Gastroesophageal sphincter (tissue), 4 donors: ENCODE measurements at regions not wholly inside any gene's neighbourhood (a gene's known extent, or its start where the extent isn't known, plus 50 kb on each side); places are given as distances from the start of the nearest gene placed in this dataset.
"Not testable (repeated sequence)": the region's sequence is repeated elsewhere in the genome, so short reads cannot be mapped to it uniquely, and the experiment has no call there.

Experiments used
- ATAC-seq: fragments of 150-250 bp; one replicate; pipeline ENCODE4 v1.9.1; 2016; ENCODE audit warnings: mild to moderate bottlenecking, moderate library complexity
- H3K27ac ChIP-seq, 4 donors: fragments of 200-600 bp; sonication (generic) in 3 of 4; 1 replicate in 3 of 4; 2 replicates in 1 of 4; pipeline ENCODE4 v1.5.1; 2016 to 2019
- H3K27me3 ChIP-seq: fragments of 200-600 bp; sonication (generic); one replicate; pipeline ENCODE4 v1.5.1; 2019
- H3K36me3 ChIP-seq, 2 donors: fragments of 200-600 bp; sonication (generic); one replicate each; pipeline ENCODE4 v1.5.1; 2019; ENCODE audit warnings: control low read depth in 1 of 2
- H3K4me1 ChIP-seq, 3 donors: fragments of 200-600 bp; sonication (generic); 1 replicate in 2 of 3; 2 replicates in 1 of 3; pipeline ENCODE4 v1.5.1; 2016 to 2019; ENCODE audit warnings: control low read depth in 2 of 3
- H3K4me3 ChIP-seq, 2 donors: fragments of 200-600 bp; sonication (generic); one replicate each; pipeline ENCODE4 v1.5.1; 2019; ENCODE audit warnings: mild to moderate bottlenecking in 1 of 2, moderate library complexity in 1 of 2
- H3K9me3 ChIP-seq, 3 donors: fragments of 200-600 bp; sonication (generic); one replicate each; pipeline ENCODE4 v1.5.1; 2017 to 2019; ENCODE audit warnings: control low read depth in 2 of 3
- WGBS, 2 donors: methylation state at CpG; one replicate each; pipeline ENCODE4 v1.1.5; 2018; ENCODE audit warnings: low coverage in 1 of 2; 5-methylcytosine and 5-hydroxymethylcytosine counted together

DNA sequence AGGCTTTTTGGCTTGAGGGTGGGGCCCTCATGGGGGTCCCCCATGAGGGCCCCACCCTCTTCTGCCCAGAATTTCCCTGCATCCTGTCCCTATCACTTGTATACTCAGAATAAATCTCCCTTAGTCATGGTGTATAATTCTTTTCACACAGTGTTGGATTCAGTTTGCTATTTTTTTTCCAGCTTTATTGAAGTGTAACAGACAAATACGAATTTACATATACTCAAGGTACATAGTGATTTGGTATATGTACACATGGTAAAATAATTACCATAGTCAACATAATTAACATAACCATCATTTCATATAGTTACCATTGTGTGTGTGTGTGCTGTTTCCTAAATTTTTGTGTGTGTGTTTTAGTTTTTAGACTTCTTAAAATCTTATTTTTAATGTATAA lies 289.4 kb downstream of the CNTNAP3B start:
- not testable (repeated sequence) for H3K9me3 ChIP-seq, H3K4me1 ChIP-seq, H3K27me3 ChIP-seq, H3K36me3 ChIP-seq, H3K27ac ChIP-seq, ATAC-seq, H3K4me3 ChIP-seq
- no CpG with 5 or more reads among the region's 1 CpG for WGBS, 2 donors

DNA sequence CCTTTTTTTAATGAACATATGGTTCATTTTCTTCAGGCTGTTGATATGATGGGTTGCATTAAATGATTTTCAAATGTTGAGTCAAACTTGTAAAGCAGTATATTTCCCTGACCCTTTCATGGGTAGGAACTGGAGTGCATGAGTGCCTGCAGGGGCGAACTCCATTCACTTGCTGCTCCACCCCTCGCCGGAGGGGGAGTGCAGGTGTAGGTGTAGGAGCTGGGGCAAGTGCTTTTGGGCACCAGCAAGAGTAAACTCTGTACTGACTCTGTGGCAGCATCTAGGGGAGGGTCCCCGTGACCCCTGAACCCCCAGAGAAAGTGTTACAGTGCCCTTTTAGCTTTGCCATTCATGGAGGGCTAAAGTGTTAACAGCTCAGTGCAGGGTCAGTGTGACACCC lies 290.3 kb downstream of the CNTNAP3B start:
- H3K27me3 ChIP-seq, H3K4me1 ChIP-seq, H3K4me3 ChIP-seq, H3K36me3 ChIP-seq, ATAC-seq, H3K27ac ChIP-seq, H3K9me3 ChIP-seq: not testable (repeated sequence)
- no CpG with 5 or more reads among the region's 4 CpGs for WGBS, 2 donors

DNA sequence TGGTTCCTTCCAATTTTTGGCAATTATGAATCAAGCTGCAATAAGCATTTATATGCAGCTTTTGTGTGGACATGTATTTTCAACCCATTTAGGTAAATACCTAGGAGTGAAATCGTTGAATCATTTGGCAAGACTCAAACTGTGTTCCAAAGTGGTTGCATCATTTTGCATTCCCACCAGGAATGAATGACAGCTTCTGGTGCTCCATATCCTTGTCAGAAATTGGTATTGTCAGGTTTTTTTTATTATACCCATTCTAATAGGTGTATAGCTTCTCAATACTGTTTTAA lies 290.7 kb downstream of the CNTNAP3B start:
- not testable (repeated sequence) for H3K36me3 ChIP-seq, H3K27ac ChIP-seq, H3K27me3 ChIP-seq, ATAC-seq, H3K9me3 ChIP-seq, H3K4me1 ChIP-seq, H3K4me3 ChIP-seq
- WGBS, 2 donors = no CpG with 5 or more reads among the region's 1 CpG

DNA sequence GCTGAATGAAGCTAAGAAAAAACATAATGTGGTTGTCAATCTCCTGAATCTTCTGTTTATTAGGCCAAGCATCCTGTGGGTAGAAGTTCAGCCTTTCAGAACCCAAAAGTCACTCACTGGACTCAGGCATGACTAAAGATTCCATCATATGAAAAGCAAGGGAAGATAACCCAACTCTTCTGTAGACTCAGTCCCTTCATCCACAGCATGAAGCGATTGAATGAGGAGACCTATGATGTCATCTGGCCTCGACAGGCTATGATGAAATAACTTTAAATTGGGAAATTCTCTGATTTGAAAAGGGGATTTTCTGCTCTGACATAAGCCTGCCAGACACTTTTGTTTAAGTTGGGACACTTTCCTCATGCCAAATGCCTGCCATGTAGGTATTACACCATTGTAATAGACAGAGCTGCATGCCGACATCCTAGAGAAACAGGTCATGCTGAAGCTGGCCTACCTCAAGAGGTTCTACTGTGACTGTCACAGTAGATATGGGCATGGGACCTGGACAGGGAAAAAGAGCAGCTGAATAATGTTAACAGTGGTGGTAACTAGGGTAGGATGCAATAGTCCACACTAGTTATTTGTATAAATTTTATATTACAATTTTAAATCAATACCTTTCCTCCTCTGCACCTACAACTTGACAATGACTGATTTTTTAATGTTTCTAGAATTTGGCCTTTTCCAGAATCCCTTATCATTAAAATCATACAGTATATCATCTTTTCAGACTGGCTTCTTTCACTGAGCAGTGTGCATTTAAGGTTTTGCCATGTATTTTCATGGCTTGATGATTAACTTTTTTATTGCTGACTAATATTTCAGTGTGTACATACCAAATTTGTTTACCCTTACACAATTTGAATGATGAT lies 291.3 kb downstream of the CNTNAP3B start:
- H3K27me3 ChIP-seq, H3K36me3 ChIP-seq, H3K4me1 ChIP-seq, ATAC-seq, H3K4me3 ChIP-seq, H3K27ac ChIP-seq, H3K9me3 ChIP-seq: not testable (repeated sequence)
- WGBS, 2 donors = no CpG with 5 or more reads among the region's 3 CpGs

DNA sequence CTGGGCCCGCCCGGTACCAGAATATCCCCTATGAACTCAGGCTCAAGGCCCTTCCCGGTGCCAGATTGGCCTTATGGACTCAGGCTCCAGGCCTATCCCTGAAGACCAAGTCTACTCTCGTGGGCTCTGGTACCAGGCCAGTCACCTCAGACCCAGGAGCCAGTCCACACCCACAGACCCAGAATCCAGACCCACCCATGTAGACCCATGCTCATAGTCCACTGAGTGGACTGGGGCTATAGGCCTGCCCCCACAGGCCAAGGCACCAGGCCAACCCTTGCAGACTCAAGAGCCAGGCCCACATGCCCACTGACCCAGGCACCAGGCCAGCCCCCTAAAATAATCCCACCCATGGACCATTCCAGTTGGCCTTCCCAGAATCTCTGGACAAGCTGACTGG lies 296.1 kb downstream of the CNTNAP3B start:
- no CpG with 5 or more reads among the region's 4 CpGs for WGBS, 2 donors
- not testable (repeated sequence) for H3K9me3 ChIP-seq, H3K4me1 ChIP-seq, H3K27me3 ChIP-seq, ATAC-seq, H3K36me3 ChIP-seq, H3K4me3 ChIP-seq, H3K27ac ChIP-seq

DNA sequence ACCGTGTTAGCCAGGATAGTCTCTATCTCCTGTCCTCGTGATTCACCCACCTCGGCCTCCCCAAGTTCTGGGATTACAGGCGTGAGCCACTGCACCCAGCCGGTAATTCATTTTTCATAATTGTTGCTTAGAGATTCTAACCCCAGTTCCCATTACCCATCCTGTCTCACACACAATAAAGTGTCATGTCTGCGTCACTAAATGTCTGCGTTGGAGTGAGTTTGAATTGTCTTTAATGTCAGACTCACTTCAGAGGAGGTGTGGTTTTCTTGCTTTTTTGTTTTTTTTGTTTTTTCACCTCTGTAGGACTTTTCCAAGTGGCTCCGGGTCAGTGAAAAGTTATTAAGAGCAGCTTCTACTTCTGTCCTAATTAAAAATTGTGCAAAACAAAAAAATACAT lies 304.5 kb downstream of the CNTNAP3B start:
- H3K4me3 ChIP-seq, H3K4me1 ChIP-seq, H3K9me3 ChIP-seq, ATAC-seq, H3K27me3 ChIP-seq, H3K27ac ChIP-seq, H3K36me3 ChIP-seq: not testable (repeated sequence)
- WGBS, 2 donors = no CpG with 5 or more reads among the region's 8 CpGs

DNA sequence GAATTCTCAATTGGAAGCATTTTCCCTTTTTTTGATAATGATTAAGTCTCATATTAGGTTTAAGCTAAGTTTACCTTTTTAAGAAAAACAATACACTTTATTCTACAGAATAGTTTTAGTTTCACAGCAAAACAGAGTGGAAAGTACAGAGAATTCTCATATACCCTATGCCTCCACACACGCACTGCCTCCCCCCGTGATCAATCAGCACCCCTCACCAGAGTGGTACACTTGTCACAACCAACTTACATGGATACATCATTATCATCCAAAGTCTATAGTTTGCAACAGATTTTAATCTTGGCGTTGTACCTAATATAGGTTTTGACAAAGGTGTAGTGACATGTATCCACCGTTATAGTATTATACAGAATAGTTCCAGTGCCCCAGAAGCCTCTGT lies 326.5 kb downstream of the CNTNAP3B start:
- H3K27ac ChIP-seq, H3K4me3 ChIP-seq, H3K27me3 ChIP-seq, H3K36me3 ChIP-seq, H3K4me1 ChIP-seq, H3K9me3 ChIP-seq, ATAC-seq: not testable (repeated sequence)
- 72 to 80% methylated on average over 4 of the region's 4 CpGs for WGBS, 2 donors

DNA sequence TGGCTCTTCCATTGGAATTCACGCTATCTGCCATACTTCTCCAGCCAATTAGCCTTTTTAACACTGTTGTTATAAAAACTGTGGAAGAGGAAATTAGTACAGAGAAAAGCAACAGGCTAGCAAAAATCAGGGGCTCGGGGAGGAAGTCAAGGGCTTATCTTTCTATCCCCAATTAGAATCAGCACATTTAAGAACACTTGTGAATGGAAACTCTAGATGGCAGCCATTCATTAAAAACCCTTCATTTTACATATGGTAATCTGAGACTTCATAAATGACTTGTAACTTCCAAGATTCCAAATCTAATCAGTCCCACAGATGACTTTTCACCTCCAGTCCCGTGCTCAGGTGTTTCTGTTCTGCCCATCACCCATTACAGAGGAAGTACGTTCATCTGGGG lies 330.5 kb downstream of the CNTNAP3B start:
- WGBS, 2 donors = 65 to 69% methylated on average over 3 of the region's 4 CpGs
- not testable (repeated sequence) for H3K36me3 ChIP-seq, H3K27ac ChIP-seq, H3K4me3 ChIP-seq, H3K27me3 ChIP-seq, H3K4me1 ChIP-seq, H3K9me3 ChIP-seq, ATAC-seq

DNA sequence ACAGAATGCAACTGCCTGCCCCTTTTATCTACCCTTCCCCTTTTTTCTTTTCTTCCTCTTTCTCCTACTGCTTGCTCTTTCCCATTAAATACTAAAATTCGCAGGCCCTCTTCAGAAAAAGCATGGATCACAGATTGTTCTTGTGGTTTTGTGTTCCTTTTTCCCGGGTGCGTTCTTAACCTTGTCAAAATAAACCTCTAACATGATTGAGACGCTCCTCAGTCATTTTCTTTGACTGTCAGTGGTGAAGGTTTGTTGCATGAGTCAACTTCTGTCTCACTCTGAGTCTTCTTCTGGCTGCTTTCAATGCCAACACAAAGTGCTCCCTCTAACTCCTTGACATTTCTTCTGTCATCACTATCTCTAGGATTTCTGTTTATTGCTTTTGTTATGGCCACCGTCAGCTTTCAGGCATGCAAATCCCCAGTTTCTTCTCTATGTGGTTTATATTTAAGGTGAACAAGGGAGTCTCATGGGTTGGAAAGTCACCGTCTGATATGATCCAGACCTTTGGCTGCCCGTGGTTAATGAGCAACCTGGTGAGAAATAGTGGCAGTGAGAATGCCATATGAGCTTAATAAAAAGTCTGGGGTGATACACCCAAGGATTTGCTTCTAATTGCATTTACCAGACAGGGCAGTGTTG lies 338.4 kb downstream of the CNTNAP3B start:
- not testable (repeated sequence) for H3K27me3 ChIP-seq, H3K36me3 ChIP-seq, H3K9me3 ChIP-seq, H3K27ac ChIP-seq, ATAC-seq, H3K4me3 ChIP-seq, H3K4me1 ChIP-seq
- WGBS, 2 donors = 30 to 52% methylated on average over 4 to 6 of the region's 7 CpGs

DNA sequence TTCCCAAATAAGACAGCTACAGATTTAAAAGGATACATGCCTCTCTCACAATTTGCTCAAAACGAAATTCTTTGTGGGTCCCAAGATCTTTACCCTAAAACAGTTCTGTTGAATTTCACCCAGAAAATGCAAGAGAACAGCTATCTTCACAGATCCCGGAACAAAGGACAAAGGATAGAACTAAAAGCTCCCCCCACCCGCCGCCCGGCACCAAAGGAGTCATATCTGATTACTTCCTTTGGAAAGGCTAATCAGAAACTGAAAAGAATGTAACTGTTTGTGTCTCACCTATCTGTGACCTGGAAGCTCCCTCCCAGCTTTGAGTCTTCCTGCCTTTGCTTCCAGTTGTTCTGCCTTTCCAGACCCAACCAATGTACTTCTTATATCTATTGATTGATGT lies 339.2 kb downstream of the CNTNAP3B start:
- not testable (repeated sequence) for H3K36me3 ChIP-seq, H3K27ac ChIP-seq, H3K4me1 ChIP-seq, H3K9me3 ChIP-seq, H3K27me3 ChIP-seq, ATAC-seq, H3K4me3 ChIP-seq
- WGBS, 2 donors = 72% methylated on average over 4 of the region's 5 CpGs; no CpG with 5 or more reads in 1 of the 2 donors

DNA sequence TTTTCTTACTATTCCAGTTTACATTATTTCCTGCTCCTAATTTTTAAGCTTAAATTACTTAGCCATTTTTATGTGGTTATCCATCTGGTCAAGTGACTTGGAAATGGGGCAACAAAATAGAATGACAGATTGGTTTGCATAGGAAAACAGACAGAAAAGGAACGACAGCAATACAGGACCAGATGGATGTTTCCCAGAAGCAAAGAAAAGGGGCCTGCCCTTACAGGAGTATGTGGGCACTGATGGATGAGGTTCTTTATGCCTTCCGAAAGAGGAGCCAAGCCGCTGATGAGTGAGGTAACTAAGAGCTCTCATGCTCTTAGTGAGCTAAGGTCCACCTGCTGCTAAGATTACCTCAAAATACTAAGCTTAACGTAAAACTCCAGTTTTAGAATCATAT lies 339.8 kb downstream of the CNTNAP3B start:
- 56 to 64% methylated on average over 1 to 4 of the region's 4 CpGs for WGBS, 2 donors
- not testable (repeated sequence) for H3K27ac ChIP-seq, H3K36me3 ChIP-seq, H3K4me3 ChIP-seq, H3K4me1 ChIP-seq, H3K27me3 ChIP-seq, ATAC-seq, H3K9me3 ChIP-seq

DNA sequence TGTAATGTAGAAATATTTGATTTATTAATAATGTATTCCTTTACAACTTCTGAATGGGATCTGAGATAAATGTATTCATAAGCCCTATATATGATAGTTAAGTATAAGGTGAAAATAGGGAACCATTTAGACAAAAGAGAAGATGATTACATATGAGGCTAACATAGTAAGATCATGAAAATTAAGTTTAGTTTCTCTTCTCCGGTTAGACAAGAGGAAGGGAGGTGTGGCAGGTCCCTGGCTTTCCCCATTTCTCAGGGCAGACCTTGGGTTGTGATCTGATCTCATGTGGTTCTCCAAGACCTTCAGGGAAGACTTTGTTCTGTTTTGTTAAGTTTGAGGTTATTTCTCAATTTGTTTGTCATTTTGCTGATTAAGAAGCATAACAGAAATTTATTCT lies 341.3 kb downstream of the CNTNAP3B start:
- 43 to 91% methylated on average over 1 of the region's 1 CpG for WGBS, 2 donors
- not testable (repeated sequence) for H3K27ac ChIP-seq, H3K9me3 ChIP-seq, H3K4me1 ChIP-seq, H3K4me3 ChIP-seq, H3K27me3 ChIP-seq, ATAC-seq, H3K36me3 ChIP-seq

DNA sequence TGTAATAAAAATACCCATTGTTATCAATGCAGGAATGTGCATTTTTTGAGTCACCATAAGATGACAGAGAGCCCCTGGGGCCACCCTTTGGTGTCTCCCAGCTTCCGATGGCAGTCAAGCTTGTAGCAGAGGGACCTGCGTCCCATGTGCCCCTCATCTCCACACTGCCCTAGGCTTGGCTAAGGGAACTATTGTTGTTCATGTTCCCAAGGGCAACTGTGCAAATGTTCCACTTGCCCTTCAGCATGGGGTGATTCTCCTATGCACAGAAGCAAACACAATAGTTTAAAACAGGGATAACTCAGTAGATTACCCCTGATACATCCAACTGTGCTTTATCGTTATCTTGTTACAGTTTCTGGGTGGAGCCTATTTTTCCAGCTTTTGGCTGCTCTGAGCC lies 342.0 kb downstream of the CNTNAP3B start:
- WGBS, 2 donors = no CpG with 5 or more reads among the region's 3 CpGs
- H3K4me1 ChIP-seq = not testable (repeated sequence)

DNA sequence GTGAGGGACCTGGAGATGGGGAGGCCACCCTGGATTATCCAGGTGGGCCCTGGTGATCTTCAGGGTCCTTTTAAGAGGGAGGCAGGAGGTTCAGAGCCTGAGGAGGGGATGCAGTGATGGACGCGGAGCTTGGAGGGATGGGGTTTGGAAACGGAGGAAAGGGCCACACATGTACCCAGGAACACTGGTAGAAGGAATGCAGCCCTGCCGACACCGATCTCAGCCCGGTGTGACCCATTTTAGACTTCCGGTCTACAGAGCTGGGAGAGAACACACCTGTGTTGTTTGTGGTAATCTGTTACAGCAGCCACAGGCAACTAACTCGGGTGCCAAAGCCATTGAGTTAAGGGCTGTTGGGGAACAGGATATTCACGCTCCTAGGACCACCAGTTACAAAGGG lies 345.2 kb downstream of the CNTNAP3B start:
- not testable (repeated sequence) for H3K27me3 ChIP-seq, H3K36me3 ChIP-seq, ATAC-seq, H3K27ac ChIP-seq, H3K9me3 ChIP-seq, H3K4me1 ChIP-seq, H3K4me3 ChIP-seq
- WGBS, 2 donors = 90 to 96% methylated on average over 7 of the region's 9 CpGs

More for the DNA sequence above, 342.0 kb downstream of the CNTNAP3B start:
- not testable (repeated sequence) for H3K4me3 ChIP-seq, H3K27ac ChIP-seq, ATAC-seq, H3K27me3 ChIP-seq, H3K36me3 ChIP-seq, H3K9me3 ChIP-seq
